ENCODE measurements at regions not wholly inside any gene's neighbourhood (a gene's known extent, or its start where the extent isn't known, plus 50 kb on each side); places are given as distances from the start of the nearest gene placed in this dataset.

- TF ChIP-seq EZH2 (IDR thresholded peaks at IDR 0.05; ENCODE audit: low read length, unreplicated experiment): no peak
- TF ChIP-seq, protein P1, sequence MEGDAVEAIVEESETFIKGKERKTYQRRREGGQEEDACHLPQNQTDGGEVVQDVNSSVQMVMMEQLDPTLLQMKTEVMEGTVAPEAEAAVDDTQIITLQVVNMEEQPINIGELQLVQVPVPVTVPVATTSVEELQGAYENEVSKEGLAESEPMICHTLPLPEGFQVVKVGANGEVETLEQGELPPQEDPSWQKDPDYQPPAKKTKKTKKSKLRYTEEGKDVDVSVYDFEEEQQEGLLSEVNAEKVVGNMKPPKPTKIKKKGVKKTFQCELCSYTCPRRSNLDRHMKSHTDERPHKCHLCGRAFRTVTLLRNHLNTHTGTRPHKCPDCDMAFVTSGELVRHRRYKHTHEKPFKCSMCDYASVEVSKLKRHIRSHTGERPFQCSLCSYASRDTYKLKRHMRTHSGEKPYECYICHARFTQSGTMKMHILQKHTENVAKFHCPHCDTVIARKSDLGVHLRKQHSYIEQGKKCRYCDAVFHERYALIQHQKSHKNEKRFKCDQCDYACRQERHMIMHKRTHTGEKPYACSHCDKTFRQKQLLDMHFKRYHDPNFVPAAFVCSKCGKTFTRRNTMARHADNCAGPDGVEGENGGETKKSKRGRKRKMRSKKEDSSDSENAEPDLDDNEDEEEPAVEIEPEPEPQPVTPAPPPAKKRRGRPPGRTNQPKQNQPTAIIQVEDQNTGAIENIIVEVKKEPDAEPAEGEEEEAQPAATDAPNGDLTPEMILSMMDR (conservative IDR thresholded peaks at IDR 0.05; ENCODE audit: low read depth, low read length): no peak
- no peak for TF ChIP-seq EZH2phosphoT487 (IDR thresholded peaks at IDR 0.05; ENCODE audit: borderline replicate concordance, low read length)
These were observed 116.1 kb downstream of the MSX2 start for GRCh38 chr5:174840435-174840834.
